ENCODE measurements at regions not wholly inside any gene's neighbourhood (a gene's known extent, or its start where the extent isn't known, plus 50 kb on each side); places are given as distances from the start of the nearest gene placed in this dataset.

GRCh38 chr10:10892290-10892875 is 125.3 kb upstream of the CELF2 start:
- Histone ChIP-seq H3K4me3 (ENCODE audit: low read length) (no peak overlapping the region), H3K27me3 (ENCODE audit: low read length) (no peaks in the 10 kb centered on the region), H3K9ac (ENCODE audit: low read length) (no peak overlapping the region), H2AFZ (ENCODE audit: low read length) (no peak overlapping the region), H3K9me3 (ENCODE audit: low read length) (no peaks in the 10 kb centered on the region), H3K9me2 (replicated peaks; ENCODE audit: insufficient read depth, low read length) (no peaks in the 10 kb centered on the region), H3K4me2 (ENCODE audit: low read depth, low read length, poor library complexity, severe bottlenecking) (no peak overlapping the region), H3K4me1 (ENCODE audit: low read length) (0 out of 2 replicates have a peak, but pooled peaks cover 6% of the 10 kb centered on the region), H3K36me3 (ENCODE audit: insufficient read depth, low read length) (no peaks in the 10 kb centered on the region), H4K20me1 (ENCODE audit: insufficient read depth, low read depth, low read length) (no peaks in the 10 kb centered on the region), H3K79me2 (ENCODE audit: low read length) (no peaks in the 10 kb centered on the region), H3K27ac (ENCODE audit: low read length) (no peak overlapping the region)
- no peak for DNase-seq

- Histone ChIP-seq H3K4me3 (ENCODE audit: low read length) (no peak overlapping the region), H4K20me1 (ENCODE audit: insufficient read depth, low read depth, low read length) (no peaks in the 10 kb centered on the region), H3K79me2 (ENCODE audit: low read length) (no peaks in the 10 kb centered on the region), H3K36me3 (ENCODE audit: insufficient read depth, low read length) (no peaks in the 10 kb centered on the region), H3K4me1 (ENCODE audit: low read length) (no peaks in the 10 kb centered on the region), H3K9me3 (ENCODE audit: low read length) (no peaks in the 10 kb centered on the region), H3K9ac (ENCODE audit: low read length) (no peak overlapping the region), H3K27me3 (ENCODE audit: low read length) (no peaks in the 10 kb centered on the region), H2AFZ (ENCODE audit: low read length) (no peak overlapping the region), H3K4me2 (ENCODE audit: low read depth, low read length, poor library complexity, severe bottlenecking) (no peak overlapping the region), H3K9me2 (replicated peaks; ENCODE audit: insufficient read depth, low read length) (no peaks in the 10 kb centered on the region), H3K27ac (ENCODE audit: low read length) (no peak overlapping the region)
- DNase-seq: no peak
Measured at GRCh38 chr10:10897400-10897799, 120.3 kb upstream of the CELF2 start.

GRCh38 chr10:10901906-10902305 is 115.8 kb upstream of the CELF2 start:
- no peak overlapping the region for H3K4me3 ChIP-seq (ENCODE audit: low read length)
- H3K4me1 ChIP-seq (ENCODE audit: low read length): no peaks in the 10 kb centered on the region
- H3K27me3 ChIP-seq (ENCODE audit: low read length): no peaks in the 10 kb centered on the region
- no peak overlapping the region for H3K9ac ChIP-seq (ENCODE audit: low read length)
- H3K36me3 ChIP-seq (ENCODE audit: insufficient read depth, low read length): no peaks in the 10 kb centered on the region
- H3K79me2 ChIP-seq (ENCODE audit: low read length): no peaks in the 10 kb centered on the region
- no peaks in the 10 kb centered on the region for H4K20me1 ChIP-seq (ENCODE audit: insufficient read depth, low read depth, low read length)
- no peak overlapping the region for H2AFZ ChIP-seq (ENCODE audit: low read length)
- no peaks in the 10 kb centered on the region for H3K9me2 ChIP-seq (replicated peaks; ENCODE audit: insufficient read depth, low read length)
- DNase-seq: no peak
- H3K27ac ChIP-seq (ENCODE audit: low read length): no peak overlapping the region
- no peaks in the 10 kb centered on the region for H3K9me3 ChIP-seq (ENCODE audit: low read length)
- H3K4me2 ChIP-seq (ENCODE audit: low read depth, low read length, poor library complexity, severe bottlenecking): no peak overlapping the region

- no peak for DNase-seq
- Histone ChIP-seq H3K79me2 (ENCODE audit: low read length) (no peaks in the 10 kb centered on the region), H3K9me2 (replicated peaks; ENCODE audit: insufficient read depth, low read length) (no peaks in the 10 kb centered on the region), H2AFZ (ENCODE audit: low read length) (no peak overlapping the region), H3K27me3 (ENCODE audit: low read length) (no peaks in the 10 kb centered on the region), H3K27ac (ENCODE audit: low read length) (no peak overlapping the region), H3K4me2 (ENCODE audit: low read depth, low read length, poor library complexity, severe bottlenecking) (no peak overlapping the region), H3K4me3 (ENCODE audit: low read length) (no peak overlapping the region), H3K9ac (ENCODE audit: low read length) (no peak overlapping the region), H3K4me1 (ENCODE audit: low read length) (no peaks in the 10 kb centered on the region), H3K36me3 (ENCODE audit: insufficient read depth, low read length) (no peaks in the 10 kb centered on the region), H3K9me3 (ENCODE audit: low read length) (no peaks in the 10 kb centered on the region), H4K20me1 (ENCODE audit: insufficient read depth, low read depth, low read length) (no peaks in the 10 kb centered on the region)
Measured at GRCh38 chr10:10902951-10903350, 114.7 kb upstream of the CELF2 start.

GRCh38 chr10:10903620-10904019 is 114.1 kb upstream of the CELF2 start:
- Histone ChIP-seq H3K9me3 (ENCODE audit: low read length) (no peaks in the 10 kb centered on the region), H3K27ac (ENCODE audit: low read length) (no peak overlapping the region), H3K9me2 (replicated peaks; ENCODE audit: insufficient read depth, low read length) (no peaks in the 10 kb centered on the region), H3K4me3 (ENCODE audit: low read length) (no peak overlapping the region), H4K20me1 (ENCODE audit: insufficient read depth, low read depth, low read length) (no peaks in the 10 kb centered on the region), H3K36me3 (ENCODE audit: insufficient read depth, low read length) (no peaks in the 10 kb centered on the region), H3K9ac (ENCODE audit: low read length) (no peak overlapping the region), H3K4me2 (ENCODE audit: low read depth, low read length, poor library complexity, severe bottlenecking) (no peak overlapping the region), H2AFZ (ENCODE audit: low read length) (no peak overlapping the region), H3K4me1 (ENCODE audit: low read length) (no peaks in the 10 kb centered on the region), H3K27me3 (ENCODE audit: low read length) (no peaks in the 10 kb centered on the region), H3K79me2 (ENCODE audit: low read length) (no peaks in the 10 kb centered on the region)
- DNase-seq: no peak

GRCh38 chr10:10910634-10911033 is 107.0 kb upstream of the CELF2 start:
- H4K20me1 ChIP-seq (ENCODE audit: insufficient read depth, low read depth, low read length): no peaks in the 10 kb centered on the region
- H3K36me3 ChIP-seq (ENCODE audit: insufficient read depth, low read length): no peaks in the 10 kb centered on the region
- no peak overlapping the region for H3K9ac ChIP-seq (ENCODE audit: low read length)
- H3K27ac ChIP-seq (ENCODE audit: low read length): no peak overlapping the region
- H2AFZ ChIP-seq (ENCODE audit: low read length): no peak overlapping the region
- no peaks in the 10 kb centered on the region for H3K27me3 ChIP-seq (ENCODE audit: low read length)
- H3K4me1 ChIP-seq (ENCODE audit: low read length): no peaks in the 10 kb centered on the region
- no peak overlapping the region for H3K4me2 ChIP-seq (ENCODE audit: low read depth, low read length, poor library complexity, severe bottlenecking)
- H3K4me3 ChIP-seq (ENCODE audit: low read length): no peak overlapping the region
- H3K9me2 ChIP-seq (replicated peaks; ENCODE audit: insufficient read depth, low read length): no peaks in the 10 kb centered on the region
- no peaks in the 10 kb centered on the region for H3K9me3 ChIP-seq (ENCODE audit: low read length)
- H3K79me2 ChIP-seq (ENCODE audit: low read length): no peaks in the 10 kb centered on the region
- DNase-seq: no peak

GRCh38 chr10:10911035-10911434 is 106.6 kb upstream of the CELF2 start:
- Histone ChIP-seq H3K4me3 (ENCODE audit: low read length) (no peak overlapping the region), H3K36me3 (ENCODE audit: insufficient read depth, low read length) (no peaks in the 10 kb centered on the region), H3K9me2 (replicated peaks; ENCODE audit: insufficient read depth, low read length) (no peaks in the 10 kb centered on the region), H3K4me1 (ENCODE audit: low read length) (no peaks in the 10 kb centered on the region), H3K27ac (ENCODE audit: low read length) (no peak overlapping the region), H3K4me2 (ENCODE audit: low read depth, low read length, poor library complexity, severe bottlenecking) (no peak overlapping the region), H3K79me2 (ENCODE audit: low read length) (no peaks in the 10 kb centered on the region), H4K20me1 (ENCODE audit: insufficient read depth, low read depth, low read length) (no peaks in the 10 kb centered on the region), H3K9me3 (ENCODE audit: low read length) (no peaks in the 10 kb centered on the region), H3K27me3 (ENCODE audit: low read length) (no peaks in the 10 kb centered on the region), H2AFZ (ENCODE audit: low read length) (no peak overlapping the region), H3K9ac (ENCODE audit: low read length) (no peak overlapping the region)
- DNase-seq: no peak

- Histone ChIP-seq H3K9me2 (replicated peaks; ENCODE audit: insufficient read depth, low read length) (no peaks in the 10 kb centered on the region), H3K27me3 (ENCODE audit: low read length) (no peaks in the 10 kb centered on the region), H4K20me1 (ENCODE audit: insufficient read depth, low read depth, low read length) (no peaks in the 10 kb centered on the region), H3K4me1 (ENCODE audit: low read length) (no peaks in the 10 kb centered on the region), H3K27ac (ENCODE audit: low read length) (no peak overlapping the region), H3K9me3 (ENCODE audit: low read length) (no peaks in the 10 kb centered on the region), H3K4me2 (ENCODE audit: low read depth, low read length, poor library complexity, severe bottlenecking) (no peak overlapping the region), H3K36me3 (ENCODE audit: insufficient read depth, low read length) (no peaks in the 10 kb centered on the region), H3K4me3 (ENCODE audit: low read length) (no peak overlapping the region), H2AFZ (ENCODE audit: low read length) (no peak overlapping the region), H3K79me2 (ENCODE audit: low read length) (no peaks in the 10 kb centered on the region), H3K9ac (ENCODE audit: low read length) (no peak overlapping the region)
- DNase-seq: no peak
Measured at GRCh38 chr10:10911471-10911921, 106.2 kb upstream of the CELF2 start.

GRCh38 chr10:10914144-10914543 is 103.5 kb upstream of the CELF2 start:
- no peaks in the 10 kb centered on the region for H3K9me2 ChIP-seq (replicated peaks; ENCODE audit: insufficient read depth, low read length)
- no peaks in the 10 kb centered on the region for H3K27me3 ChIP-seq (ENCODE audit: low read length)
- no peaks in the 10 kb centered on the region for H3K9me3 ChIP-seq (ENCODE audit: low read length)
- no peak overlapping the region for H2AFZ ChIP-seq (ENCODE audit: low read length)
- H3K4me2 ChIP-seq (ENCODE audit: low read depth, low read length, poor library complexity, severe bottlenecking): no peak overlapping the region
- H4K20me1 ChIP-seq (ENCODE audit: insufficient read depth, low read depth, low read length): no peaks in the 10 kb centered on the region
- DNase-seq: no peak
- no peak overlapping the region for H3K9ac ChIP-seq (ENCODE audit: low read length)
- H3K4me1 ChIP-seq (ENCODE audit: low read length): no peaks in the 10 kb centered on the region
- no peak overlapping the region for H3K4me3 ChIP-seq (ENCODE audit: low read length)
- H3K27ac ChIP-seq (ENCODE audit: low read length): no peak overlapping the region
- H3K36me3 ChIP-seq (ENCODE audit: insufficient read depth, low read length): no peaks in the 10 kb centered on the region
- no peaks in the 10 kb centered on the region for H3K79me2 ChIP-seq (ENCODE audit: low read length)

Data from Karpas-422 (cell line).